ENCODE measurements at regions not wholly inside any gene's neighbourhood (a gene's known extent, or its start where the extent isn't known, plus 50 kb on each side); places are given as distances from the start of the nearest gene placed in this dataset.

- no peak overlapping the region for H2AFZ ChIP-seq (ENCODE audit: low read length)
- no peak overlapping the region for H3K4me3 ChIP-seq (ENCODE audit: insufficient read depth, low read length)
- H3K9me3 ChIP-seq (ENCODE audit: low read depth, low read length), result no peaks in the 10 kb centered on the region
- H3K4me1 ChIP-seq (ENCODE audit: insufficient read depth, low read length), result peaks cover 19% of the 10 kb centered on the region
- H3K4me2 ChIP-seq (ENCODE audit: insufficient read depth, low read length), result no peak overlapping the region
- no peaks in the 10 kb centered on the region for H3K27me3 ChIP-seq (ENCODE audit: insufficient read depth, low read length)
- no peaks in the 10 kb centered on the region for H3K79me2 ChIP-seq (ENCODE audit: insufficient read depth, low read length)
- H3K36me3 ChIP-seq (ENCODE audit: insufficient read depth, low read length), result no peaks in the 10 kb centered on the region
- H4K20me1 ChIP-seq (ENCODE audit: insufficient read depth, low read length), result no peaks in the 10 kb centered on the region
- TF ChIP-seq, protein P1, sequence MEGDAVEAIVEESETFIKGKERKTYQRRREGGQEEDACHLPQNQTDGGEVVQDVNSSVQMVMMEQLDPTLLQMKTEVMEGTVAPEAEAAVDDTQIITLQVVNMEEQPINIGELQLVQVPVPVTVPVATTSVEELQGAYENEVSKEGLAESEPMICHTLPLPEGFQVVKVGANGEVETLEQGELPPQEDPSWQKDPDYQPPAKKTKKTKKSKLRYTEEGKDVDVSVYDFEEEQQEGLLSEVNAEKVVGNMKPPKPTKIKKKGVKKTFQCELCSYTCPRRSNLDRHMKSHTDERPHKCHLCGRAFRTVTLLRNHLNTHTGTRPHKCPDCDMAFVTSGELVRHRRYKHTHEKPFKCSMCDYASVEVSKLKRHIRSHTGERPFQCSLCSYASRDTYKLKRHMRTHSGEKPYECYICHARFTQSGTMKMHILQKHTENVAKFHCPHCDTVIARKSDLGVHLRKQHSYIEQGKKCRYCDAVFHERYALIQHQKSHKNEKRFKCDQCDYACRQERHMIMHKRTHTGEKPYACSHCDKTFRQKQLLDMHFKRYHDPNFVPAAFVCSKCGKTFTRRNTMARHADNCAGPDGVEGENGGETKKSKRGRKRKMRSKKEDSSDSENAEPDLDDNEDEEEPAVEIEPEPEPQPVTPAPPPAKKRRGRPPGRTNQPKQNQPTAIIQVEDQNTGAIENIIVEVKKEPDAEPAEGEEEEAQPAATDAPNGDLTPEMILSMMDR (IDR thresholded peaks at IDR 0.05; ENCODE audit: extremely low read depth, low read depth, low read length), result no peak
- DNase-seq (ENCODE audit: insufficient read length, low spot score, missing footprints), result no peak
- no peak overlapping the region for H3K27ac ChIP-seq (ENCODE audit: low read depth, low read length)
These were observed 78.8 kb upstream of the UBL3 start for GRCh38 chr13:29929062-29929847.

- H3K36me3 ChIP-seq (ENCODE audit: insufficient read depth, low read length), result no peaks in the 10 kb centered on the region
- H3K4me1 ChIP-seq (ENCODE audit: insufficient read depth, low read length), result peaks cover 42% of the 10 kb centered on the region
- no peaks in the 10 kb centered on the region for H3K9me3 ChIP-seq (ENCODE audit: low read depth, low read length)
- no peak for DNase-seq (ENCODE audit: insufficient read length, low spot score, missing footprints)
- H3K4me2 ChIP-seq (ENCODE audit: insufficient read depth, low read length), result peak overlapping the region; percentile 9
- H3K4me3 ChIP-seq (ENCODE audit: insufficient read depth, low read length), result no peak overlapping the region
- TF ChIP-seq, protein P1 (IDR thresholded peaks at IDR 0.05; ENCODE audit: extremely low read depth, low read depth, low read length), result no peak
- H3K79me2 ChIP-seq (ENCODE audit: insufficient read depth, low read length), result no peaks in the 10 kb centered on the region
- H4K20me1 ChIP-seq (ENCODE audit: insufficient read depth, low read length), result peaks cover 3% of the 10 kb centered on the region
- peak overlapping the region; percentile 95 for H3K27ac ChIP-seq (ENCODE audit: low read depth, low read length)
- no peak overlapping the region for H2AFZ ChIP-seq (ENCODE audit: low read length)
- no peaks in the 10 kb centered on the region for H3K27me3 ChIP-seq (ENCODE audit: insufficient read depth, low read length)
These were observed 75.7 kb upstream of the UBL3 start for GRCh38 chr13:29926098-29926476.

GRCh38 chr13:29925457-29926097 lies 75.2 kb upstream of the UBL3 start:
- no peak for DNase-seq (ENCODE audit: insufficient read length, low spot score, missing footprints)
- H3K27me3 ChIP-seq (ENCODE audit: insufficient read depth, low read length), result no peaks in the 10 kb centered on the region

More at GRCh38 chr13:29925457-29926097, 75.2 kb upstream of the UBL3 start:
- Histone ChIP-seq H2AFZ (ENCODE audit: low read length) (no peak overlapping the region), H3K79me2 (ENCODE audit: insufficient read depth, low read length) (no peaks in the 10 kb centered on the region), H3K4me1 (ENCODE audit: insufficient read depth, low read length) (peaks cover 42% of the 10 kb centered on the region), H3K27ac (ENCODE audit: low read depth, low read length) (peak overlapping the region; percentile 95), H4K20me1 (ENCODE audit: insufficient read depth, low read length) (peaks cover 3% of the 10 kb centered on the region), H3K9me3 (ENCODE audit: low read depth, low read length) (no peaks in the 10 kb centered on the region), H3K36me3 (ENCODE audit: insufficient read depth, low read length) (no peaks in the 10 kb centered on the region), H3K4me3 (ENCODE audit: insufficient read depth, low read length) (no peak overlapping the region), H3K4me2 (ENCODE audit: insufficient read depth, low read length) (peak overlapping the region; percentile 9)
- TF ChIP-seq, protein P1 (IDR thresholded peaks at IDR 0.05; ENCODE audit: extremely low read depth, low read depth, low read length), result no peak
